GM21367 (cell line): ENCODE measurements at regions not wholly inside any gene's neighbourhood (a gene's known extent, or its start where the extent isn't known, plus 50 kb on each side); places are given as distances from the start of the nearest gene placed in this dataset.

ENCODE experiments used
- ATAC-seq: cut with Tn5 transposase; IDR thresholded peaks from one replicate; pipeline ENCODE4 v1.9.1; 2021; ENCODE audit not compliant: unreplicated experiment

GRCh38 chr11:29783506-29783905 is 233.3 kb downstream of the KCNA4 start:
- no peak for ATAC-seq

DNA sequence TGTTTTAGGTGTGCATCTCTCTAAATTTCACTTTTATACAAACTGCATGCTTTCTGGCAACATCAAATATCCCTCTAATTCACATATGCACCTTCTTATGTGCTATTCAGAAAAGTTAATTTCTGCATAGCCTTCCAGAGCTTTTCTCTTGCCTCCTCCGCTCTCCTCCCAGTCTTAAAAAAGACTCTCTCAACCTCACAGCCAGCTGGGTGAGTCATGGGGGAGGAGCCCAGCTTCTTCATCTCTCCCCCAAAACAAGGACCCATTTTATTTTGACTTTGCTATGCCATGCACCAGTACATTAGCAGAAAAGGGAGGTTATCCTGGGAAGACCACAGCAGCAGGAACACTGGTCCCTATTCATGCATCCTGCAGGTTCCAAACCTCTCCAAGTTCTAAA is 234.4 kb downstream of the KCNA4 start:
- ATAC-seq, result no peak

DNA sequence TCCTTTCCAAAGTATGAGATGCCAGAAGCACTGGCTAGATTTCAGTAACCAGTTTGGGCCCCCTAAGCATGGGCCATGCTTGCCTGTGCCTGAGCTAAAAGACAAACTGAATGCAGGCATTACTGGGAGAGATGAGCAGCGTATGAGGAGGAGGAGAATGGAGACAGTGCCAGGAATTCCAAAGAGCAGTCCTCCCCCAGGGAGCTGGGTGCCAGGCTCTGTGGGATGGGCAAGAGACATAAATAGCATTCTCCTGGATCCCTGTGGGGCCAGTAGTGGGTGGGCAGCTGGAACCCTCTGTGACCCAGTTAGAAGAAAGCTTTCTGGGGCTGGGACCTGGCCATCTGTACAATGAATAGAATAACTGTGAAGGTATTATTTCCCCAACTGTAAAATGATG is 235.6 kb downstream of the KCNA4 start:
- ATAC-seq, result no peak

DNA sequence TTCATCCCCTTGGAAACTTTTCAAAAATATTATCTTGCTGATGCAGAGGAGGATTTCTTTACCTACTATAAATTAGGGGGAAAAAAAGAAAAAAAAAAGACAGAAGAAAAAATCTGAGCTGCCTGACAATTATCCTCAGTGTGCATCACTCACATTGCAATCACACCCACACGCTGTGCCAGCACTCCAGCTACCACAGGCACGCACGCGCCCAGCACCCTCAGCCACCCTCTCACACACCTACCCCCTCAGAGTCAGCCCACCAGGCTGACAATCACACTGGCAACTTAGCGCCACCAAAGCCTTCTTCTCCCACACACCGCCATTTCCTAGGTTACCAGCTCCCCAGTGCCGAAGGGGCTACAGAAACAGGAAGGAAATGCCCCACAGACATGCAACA is 236.1 kb downstream of the KCNA4 start:
- no peak for ATAC-seq

- ATAC-seq, result no peak
These were observed 243.1 kb downstream of the KCNA4 start for GRCh38 chr11:29773656-29774264.

DNA sequence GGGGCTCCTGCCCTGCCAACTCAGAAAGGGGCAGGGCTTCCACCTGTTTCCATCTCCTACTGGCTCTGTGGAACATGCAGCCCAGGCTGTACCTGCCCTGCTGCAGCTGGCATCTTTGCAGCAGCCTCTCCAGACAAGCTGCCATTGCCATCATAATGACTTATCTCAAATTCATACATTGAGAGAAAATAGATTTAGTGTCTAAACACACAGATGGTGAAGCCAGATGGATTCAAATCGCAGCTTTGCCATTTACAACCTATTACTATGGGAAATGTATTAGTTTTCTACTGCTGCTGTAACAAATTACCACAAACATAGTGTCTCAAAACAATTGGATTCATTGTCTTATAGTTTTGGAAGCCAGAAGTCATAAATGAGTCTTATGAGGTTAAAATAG is 260.0 kb downstream of the KCNA4 start:
- no peak for ATAC-seq

- no peak for ATAC-seq
These were observed 261.4 kb downstream of the KCNA4 start for GRCh38 chr11:29755474-29755873.

GRCh38 chr11:29751618-29752017 is 265.2 kb downstream of the KCNA4 start:
- ATAC-seq, result no peak

GRCh38 chr11:29750392-29750791 is 266.4 kb downstream of the KCNA4 start:
- ATAC-seq, result no peak

DNA sequence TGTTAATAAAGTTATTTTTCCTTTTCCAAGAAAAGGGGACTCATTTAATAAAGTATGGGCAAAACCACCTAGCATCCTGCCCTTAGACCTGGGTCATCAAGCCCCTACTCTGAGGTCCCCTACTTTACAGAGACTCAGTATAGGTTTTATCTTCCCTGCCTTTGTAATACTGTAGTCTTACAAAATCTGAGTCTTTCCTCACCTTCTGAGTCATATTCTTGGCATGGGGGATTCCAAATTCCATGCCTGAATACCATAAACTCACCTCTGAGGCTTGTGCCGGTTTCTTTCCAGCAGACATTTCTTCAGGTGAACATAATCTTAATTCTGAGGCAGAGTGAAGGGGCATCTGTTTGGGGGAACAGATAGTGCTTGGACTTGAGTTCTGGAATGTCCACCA is 282.5 kb downstream of the KCNA4 start:
- no peak for ATAC-seq

DNA sequence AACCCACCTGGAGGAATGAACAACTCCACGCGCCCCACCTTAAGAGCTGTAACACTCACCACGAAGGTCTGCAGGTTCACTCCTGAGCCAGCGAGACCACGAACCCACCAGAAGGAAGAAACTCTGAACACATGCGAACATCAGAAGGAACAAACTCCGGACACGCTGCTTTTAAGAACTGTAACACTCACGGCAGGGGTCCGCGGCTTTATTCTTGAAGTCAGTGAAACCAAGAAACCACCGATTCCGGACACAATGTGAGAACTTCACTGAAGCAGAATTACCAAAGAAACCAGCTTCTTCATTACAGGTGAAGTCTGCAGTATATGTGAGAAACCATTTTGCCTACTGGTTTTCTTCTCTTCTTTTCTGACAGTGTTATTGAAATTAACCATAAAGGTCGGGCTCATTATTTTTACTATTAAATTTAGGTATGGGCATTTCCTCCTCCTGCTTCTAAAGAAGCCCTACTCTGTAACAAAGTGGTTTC is 303.0 kb downstream of the KCNA4 start:
- no peak for ATAC-seq

- no peak for ATAC-seq
These were observed 304.2 kb downstream of the KCNA4 start for GRCh38 chr11:29712616-29713015.

- ATAC-seq, result no peak
These were observed 308.9 kb downstream of the KCNA4 start for GRCh38 chr11:29707924-29708323.

DNA sequence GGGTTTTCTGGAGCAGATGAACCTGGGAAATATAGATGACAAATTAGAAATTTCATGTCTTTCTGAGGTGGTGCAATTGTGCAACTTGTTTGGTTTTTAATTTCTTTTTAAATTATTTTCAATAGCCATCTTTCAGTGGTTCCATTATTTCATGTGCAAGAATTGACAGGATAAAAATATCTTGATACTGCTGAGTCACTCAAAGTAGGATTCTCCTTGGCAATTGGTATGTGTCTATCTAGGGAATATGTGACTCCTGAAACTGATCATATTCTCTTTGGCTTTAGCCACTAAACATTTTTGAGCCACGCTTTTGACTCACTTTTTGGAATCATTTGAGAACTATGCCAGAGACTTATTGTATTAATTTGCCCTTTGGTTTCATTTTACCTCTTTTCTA is 331.5 kb downstream of the KCNA4 start:
- no peak for ATAC-seq

- no peak for ATAC-seq
These were observed 334.0 kb downstream of the KCNA4 start for GRCh38 chr11:29682856-29683255.

DNA sequence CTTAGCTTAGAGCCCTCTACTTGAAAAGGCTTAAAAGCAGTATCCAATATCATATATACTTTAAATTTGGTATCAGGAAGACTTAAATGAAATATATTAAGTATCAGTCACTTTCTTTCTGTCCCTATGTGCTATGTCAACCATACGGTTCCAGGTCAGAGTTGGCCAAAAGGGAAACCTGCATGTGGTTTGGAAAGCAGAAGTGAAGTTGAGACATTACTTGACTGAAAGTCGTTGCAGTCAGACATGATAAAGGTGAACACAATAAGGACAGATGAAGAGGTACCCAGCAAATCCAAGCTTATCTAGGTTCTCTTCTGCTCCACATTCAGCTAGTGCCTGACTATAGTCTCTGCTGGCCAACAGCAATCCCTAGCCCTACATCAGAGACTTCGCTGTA is 336.8 kb downstream of the KCNA4 start:
- peak; percentile 47 for ATAC-seq

- ATAC-seq, result no peak
These were observed 339.8 kb downstream of the KCNA4 start for GRCh38 chr11:29676993-29677392.

DNA sequence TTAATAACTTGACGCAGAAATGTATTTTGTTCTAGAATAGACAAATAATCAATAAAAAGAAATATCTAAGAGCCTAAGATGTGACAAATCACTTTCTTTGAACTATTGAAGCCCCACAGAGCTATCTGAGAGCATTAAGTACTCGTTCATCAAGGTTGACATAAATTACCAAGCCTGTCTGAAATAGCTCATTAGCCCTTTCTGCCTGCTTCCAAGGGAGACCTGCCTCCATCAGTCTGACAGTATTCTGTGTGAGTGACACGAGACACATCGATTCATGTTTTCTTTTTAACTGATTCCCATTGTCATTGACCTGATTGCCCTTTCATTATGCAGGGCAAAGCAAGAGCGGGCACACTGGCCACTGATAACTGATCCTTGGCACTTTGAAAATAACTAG is 347.5 kb downstream of the KCNA4 start:
- ATAC-seq, result no peak

GRCh38 chr11:29657709-29658108 is 359.1 kb downstream of the KCNA4 start:
- no peak for ATAC-seq

- ATAC-seq, result no peak
These were observed 360.2 kb downstream of the KCNA4 start for GRCh38 chr11:29656597-29656996.

DNA sequence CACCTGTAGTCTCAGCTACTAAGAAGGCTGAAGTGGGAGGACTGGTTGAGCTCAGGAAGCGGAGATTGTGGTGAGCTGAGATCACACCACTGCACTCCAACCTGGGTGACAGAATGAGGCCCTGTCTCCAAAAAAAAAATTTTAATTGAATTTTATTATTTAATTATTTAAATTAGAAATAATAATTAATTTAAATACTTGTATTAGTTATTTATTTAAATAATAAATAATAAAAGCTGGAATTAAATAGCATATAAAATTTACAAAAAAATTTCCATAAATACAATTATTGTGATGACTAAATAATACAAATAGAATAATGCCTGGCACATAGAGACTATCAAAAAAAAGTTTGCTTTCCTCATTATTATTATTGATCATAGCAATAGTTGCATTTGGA is 371.5 kb downstream of the KCNA4 start:
- no peak for ATAC-seq

DNA sequence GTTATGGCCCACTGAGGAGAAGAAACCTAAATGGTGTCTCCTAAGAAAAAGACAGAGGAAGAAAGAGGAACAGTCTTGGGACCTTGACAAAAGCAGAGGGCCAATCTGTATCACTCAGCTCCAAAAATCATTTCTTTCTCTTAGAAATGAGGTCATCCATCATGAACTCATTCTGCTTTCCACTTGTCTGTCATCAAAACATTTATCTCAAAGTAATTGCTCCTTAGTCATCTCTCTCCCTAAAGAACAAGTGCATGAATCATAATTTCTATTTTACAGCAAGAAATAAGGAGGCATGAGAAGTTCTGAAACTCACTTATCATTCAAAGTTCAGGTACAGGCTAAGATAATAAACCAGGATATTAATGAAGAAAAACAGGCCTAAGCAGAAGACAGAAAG is 375.6 kb downstream of the KCNA4 start:
- no peak for ATAC-seq

DNA sequence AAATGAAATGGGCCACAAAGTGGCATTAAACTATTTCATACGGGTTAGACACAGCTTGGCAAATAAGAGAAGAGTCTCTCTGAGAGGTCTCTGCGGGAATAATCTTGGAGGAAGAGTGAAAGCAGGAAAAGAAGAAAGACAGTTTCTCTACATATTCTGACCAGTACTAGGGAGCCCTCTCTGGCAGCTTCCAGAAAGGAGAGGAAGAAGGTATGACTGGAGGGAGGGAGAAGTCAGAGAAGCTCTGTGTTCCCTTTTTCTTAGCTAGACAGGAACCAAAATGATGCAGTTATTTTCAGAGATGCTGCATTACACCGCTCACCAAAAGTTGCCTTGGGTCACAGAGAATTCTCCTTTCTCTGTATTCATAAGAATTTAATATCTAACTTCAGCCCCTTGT is 382.1 kb downstream of the KCNA4 start:
- no peak for ATAC-seq
